GM06990 (cell line): ENCODE measurements at regions not wholly inside any gene's neighbourhood (a gene's known extent, or its start where the extent isn't known, plus 50 kb on each side); places are given as distances from the start of the nearest gene placed in this dataset.

Source experiments
- DNase-seq: peaks from one replicate; pipeline ENCODE4 v3.0.0-alpha.2; 2011; ENCODE audit not compliant: insufficient read length; ENCODE audit errors: extremely low read depth
- H3K27me3 ChIP-seq: replicated peaks from 2 replicates; pipeline ENCODE4 v1.6.0; 2011; ENCODE audit warnings: low read length; ENCODE audit not compliant: control insufficient read depth, insufficient read depth
- H3K36me3 ChIP-seq: 2 replicates; pipeline ENCODE4 v1.5.1; 2011; ENCODE audit warnings: low read length; ENCODE audit not compliant: control insufficient read depth, insufficient read depth
- H3K4me3 ChIP-seq: replicated peaks from 2 replicates; pipeline ENCODE4 v1.5.1; 2011; ENCODE audit warnings: low read depth, mild to moderate bottlenecking, control low read depth, low read length
- TF ChIP-seq, protein P1 (sequence below): IDR thresholded peaks from 2 replicates; pipeline ENCODE4 v1.5.1; 2011; ENCODE audit warnings: low read length, control low read depth, mild to moderate bottlenecking, inconsistent platforms; ENCODE audit not compliant: insufficient read depth, poor library complexity, severe bottlenecking

DNA sequence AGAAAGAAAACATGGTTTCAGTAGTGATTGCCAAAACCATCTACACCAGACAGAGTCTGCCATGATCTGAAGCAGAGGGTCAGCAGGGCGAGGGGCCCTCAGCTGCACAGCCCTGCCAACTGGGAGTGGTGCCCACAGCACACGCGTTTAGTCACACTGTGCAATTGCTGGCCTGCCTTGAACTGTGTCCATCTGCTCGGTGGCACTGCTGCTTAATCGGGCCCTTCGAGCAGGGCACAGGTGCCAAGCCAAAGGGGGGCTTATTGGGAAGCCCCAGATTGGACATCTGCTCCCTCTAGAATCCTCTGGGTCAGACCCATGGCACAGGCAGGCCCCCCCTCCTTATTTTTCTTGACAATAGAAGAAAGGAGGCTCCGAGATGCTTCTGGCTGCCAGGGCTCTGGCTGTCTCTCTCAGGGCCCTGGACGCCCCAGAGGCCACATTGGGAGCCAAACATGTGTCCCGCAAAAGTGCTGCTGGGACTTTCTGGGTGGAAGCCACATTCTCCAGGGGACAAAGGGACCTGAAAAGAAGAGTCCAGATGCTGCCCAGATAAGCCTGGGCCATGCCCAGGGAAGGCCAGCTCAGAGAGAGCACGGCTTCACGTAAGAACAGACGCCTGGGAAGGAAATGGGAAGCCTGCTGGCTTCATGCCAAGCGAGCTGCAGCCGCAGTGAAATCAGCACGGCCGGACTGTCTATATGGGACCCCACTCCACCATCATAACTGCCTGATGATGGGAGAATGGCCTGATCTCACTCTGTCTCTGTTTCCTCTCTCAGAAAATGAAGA lies 349.2 kb downstream of the GADD45G start:
- no peaks in the 10 kb centered on the region for H3K36me3 ChIP-seq
- H3K4me3 ChIP-seq: no peak overlapping the region
- no peak for DNase-seq
- TF ChIP-seq, protein P1, sequence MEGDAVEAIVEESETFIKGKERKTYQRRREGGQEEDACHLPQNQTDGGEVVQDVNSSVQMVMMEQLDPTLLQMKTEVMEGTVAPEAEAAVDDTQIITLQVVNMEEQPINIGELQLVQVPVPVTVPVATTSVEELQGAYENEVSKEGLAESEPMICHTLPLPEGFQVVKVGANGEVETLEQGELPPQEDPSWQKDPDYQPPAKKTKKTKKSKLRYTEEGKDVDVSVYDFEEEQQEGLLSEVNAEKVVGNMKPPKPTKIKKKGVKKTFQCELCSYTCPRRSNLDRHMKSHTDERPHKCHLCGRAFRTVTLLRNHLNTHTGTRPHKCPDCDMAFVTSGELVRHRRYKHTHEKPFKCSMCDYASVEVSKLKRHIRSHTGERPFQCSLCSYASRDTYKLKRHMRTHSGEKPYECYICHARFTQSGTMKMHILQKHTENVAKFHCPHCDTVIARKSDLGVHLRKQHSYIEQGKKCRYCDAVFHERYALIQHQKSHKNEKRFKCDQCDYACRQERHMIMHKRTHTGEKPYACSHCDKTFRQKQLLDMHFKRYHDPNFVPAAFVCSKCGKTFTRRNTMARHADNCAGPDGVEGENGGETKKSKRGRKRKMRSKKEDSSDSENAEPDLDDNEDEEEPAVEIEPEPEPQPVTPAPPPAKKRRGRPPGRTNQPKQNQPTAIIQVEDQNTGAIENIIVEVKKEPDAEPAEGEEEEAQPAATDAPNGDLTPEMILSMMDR: no peak
- H3K27me3 ChIP-seq: no peaks in the 10 kb centered on the region

DNA sequence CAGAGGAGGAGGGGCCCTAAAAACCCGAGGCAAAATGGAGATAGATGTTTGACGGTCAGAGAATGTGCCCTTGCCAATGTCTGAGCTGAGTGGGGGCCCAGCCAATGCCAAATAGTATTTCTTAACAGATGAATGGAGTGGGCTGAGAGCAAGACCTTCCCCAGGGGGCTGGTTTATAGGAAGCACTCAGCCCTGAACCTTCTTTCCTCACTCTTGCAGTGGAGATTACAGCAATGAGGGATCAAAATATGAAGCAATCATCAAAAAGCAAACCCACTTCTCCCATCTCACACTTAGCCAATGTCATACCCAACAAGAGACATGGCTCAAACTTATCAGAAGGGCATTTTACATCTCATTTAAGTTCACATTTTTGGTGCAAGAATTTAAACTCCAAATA lies 350.3 kb downstream of the GADD45G start:
- Histone ChIP-seq H3K36me3 (no peaks in the 10 kb centered on the region), H3K4me3 (no peak overlapping the region), H3K27me3 (no peaks in the 10 kb centered on the region)
- DNase-seq: no peak
- TF ChIP-seq, protein P1: no peak

DNA sequence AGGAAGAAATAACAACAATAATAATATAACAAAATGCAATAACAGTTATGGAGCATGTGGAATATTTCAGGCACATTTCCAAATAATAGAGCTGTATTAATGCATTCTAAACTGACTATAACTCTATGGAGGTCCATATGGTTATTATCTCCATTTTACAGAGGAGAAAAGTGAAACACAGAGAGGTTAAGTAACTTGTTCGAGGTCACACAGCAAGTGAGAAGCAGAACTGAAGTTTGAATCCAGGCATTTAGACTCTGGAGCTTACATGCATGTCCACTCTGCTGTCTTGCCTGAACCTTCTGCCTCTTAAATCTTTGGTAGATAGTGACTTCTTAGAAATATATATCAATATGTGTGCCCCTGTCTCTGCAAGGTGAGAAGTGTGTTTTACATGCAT lies 350.8 kb downstream of the GADD45G start:
- Histone ChIP-seq H3K27me3 (no peaks in the 10 kb centered on the region), H3K36me3 (no peaks in the 10 kb centered on the region), H3K4me3 (no peak overlapping the region)
- TF ChIP-seq, protein P1: no peak
- DNase-seq: no peak

DNA sequence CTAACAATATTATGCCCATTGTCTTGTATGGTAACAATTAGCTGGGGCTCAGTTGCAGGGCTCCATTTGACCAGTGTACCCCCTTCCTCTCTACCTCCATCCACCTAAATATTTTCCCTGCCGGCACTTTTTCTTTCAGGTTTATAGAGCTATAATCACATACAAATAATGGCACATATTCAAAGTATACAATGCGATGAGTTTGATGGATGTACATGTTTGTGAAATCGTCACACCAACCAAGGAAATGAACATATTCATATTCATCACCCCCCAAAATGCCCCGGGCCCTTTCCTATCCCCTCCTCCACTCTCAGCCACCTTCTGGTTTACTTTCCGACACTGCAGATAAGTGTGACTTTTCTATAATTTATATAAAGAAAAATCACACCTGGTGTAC lies 351.5 kb downstream of the GADD45G start:
- Histone ChIP-seq H3K36me3 (no peaks in the 10 kb centered on the region), H3K27me3 (no peaks in the 10 kb centered on the region), H3K4me3 (no peak overlapping the region)
- DNase-seq: no peak
- TF ChIP-seq, protein P1: no peak

DNA sequence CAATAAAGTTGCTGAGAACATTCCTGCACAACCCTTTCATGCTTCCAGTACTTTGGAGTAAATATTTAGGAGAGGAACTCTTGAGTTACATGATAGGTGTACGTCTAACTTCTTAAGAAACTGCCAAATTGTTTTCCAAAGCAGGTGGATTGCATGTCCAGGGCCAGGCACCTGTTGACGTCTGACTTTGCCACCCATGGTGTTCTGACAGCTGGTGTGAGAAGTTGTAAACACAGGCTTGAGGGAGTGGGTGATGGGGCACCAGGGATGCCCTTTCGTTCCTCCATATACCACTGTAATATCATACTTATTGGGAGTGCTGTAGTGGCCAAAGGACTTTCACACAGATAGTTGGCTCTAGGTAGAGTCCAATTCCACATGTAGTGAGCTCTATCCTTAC lies 352.1 kb downstream of the GADD45G start:
- no peak overlapping the region for H3K4me3 ChIP-seq
- TF ChIP-seq, protein P1: no peak
- no peaks in the 10 kb centered on the region for H3K27me3 ChIP-seq
- H3K36me3 ChIP-seq: no peaks in the 10 kb centered on the region
- DNase-seq: no peak
